Testis (tissue), 2 donors: ENCODE measurements at regions not wholly inside any gene's neighbourhood (a gene's known extent, or its start where the extent isn't known, plus 50 kb on each side); places are given as distances from the start of the nearest gene placed in this dataset.

Experiments
- DNase-seq: peaks from one replicate; pipeline ENCODE4 v3.0.0-alpha.2; 2019
- H3K27ac ChIP-seq, 2 donors: fragments of 200-600 bp; sonication (generic); one replicate each; pipeline ENCODE4 v1.5.1; 2019
- H3K27me3 ChIP-seq: fragments of 200-600 bp; sonication (generic); one replicate; pipeline ENCODE4 v1.5.1; 2019
- H3K36me3 ChIP-seq: fragments of 200-600 bp; sonication (generic); one replicate; pipeline ENCODE4 v1.5.1; 2017; ENCODE audit warnings: low read depth; ENCODE audit errors: missing control alignments
- H3K4me1 ChIP-seq: fragments of 200-600 bp; sonication (generic); one replicate; pipeline ENCODE4 v1.5.1; 2019
- H3K4me3 ChIP-seq, 2 donors: fragments of 200-600 bp; sonication (generic); one replicate each; pipeline ENCODE4 v1.5.1; 2017 to 2019
- H3K9me3 ChIP-seq: fragments of 200-600 bp; sonication (generic); one replicate; pipeline ENCODE4 v1.5.1; 2017
- CTCF ChIP-seq, 3 experiments: fragments of 450-650 bp in 2 of 3; fragments of 200-600 bp in 1 of 3; sonication (generic) in 1 of 3; IDR thresholded peaks; one replicate each; pipeline ENCODE4 v1.5.1; 2016 to 2019; ENCODE audit warnings: antibody characterized with exemption in 3 of 3, mild to moderate bottlenecking in 2 of 3, moderate library complexity in 1 of 3
- POLR2A ChIP-seq: fragments of 450-650 bp; IDR thresholded peaks from one replicate; pipeline ENCODE4 v1.6.1; 2017; ENCODE audit warnings: antibody characterized with exemption, mild to moderate bottlenecking, moderate library complexity
- WGBS, 2 donors: methylation state at CpG; one replicate each; pipeline ENCODE4 v1.1.5; 2018; 5-methylcytosine and 5-hydroxymethylcytosine counted together
- intact Hi-C: fragments of 100-400 bp; cut with DNase I; formaldehyde crosslinking; loops from one replicate; pipeline ENCODE4 v1.15.1; 2023; ENCODE audit warnings: low total_unique reads

GRCh38 chr20:12435268-12435667 is 517.6 kb downstream of the BTBD3 start:
- 64 to 76% methylated on average over 4 of the region's 4 CpGs for WGBS, 2 donors
- intact Hi-C loops: no loop called here
- Histone ChIP-seq H3K4me3 (no peak overlapping the region), H3K27me3 (no peaks in the 10 kb centered on the region), H3K4me1 (no peaks in the 10 kb centered on the region), H3K27ac (no peak overlapping the region), H3K36me3 (no peaks in the 10 kb centered on the region), H3K9me3 (no peaks in the 10 kb centered on the region)
- no peak for DNase-seq
- TF ChIP-seq POLR2A: no peak
- TF ChIP-seq CTCF (IDR thresholded peaks at IDR 0.05): no peak

GRCh38 chr20:12453711-12454110 is 536.0 kb downstream of the BTBD3 start:
- 92 to 96% methylated on average over 1 of the region's 1 CpG for WGBS, 2 donors
- Histone ChIP-seq H3K27ac (no peak overlapping the region), H3K4me1 (no peaks in the 10 kb centered on the region), H3K9me3 (no peaks in the 10 kb centered on the region), H3K27me3 (no peaks in the 10 kb centered on the region), H3K4me3 (no peak overlapping the region), H3K36me3 (no peaks in the 10 kb centered on the region)
- intact Hi-C loops: no loop called here
- TF ChIP-seq CTCF (IDR thresholded peaks at IDR 0.05) (no peak), POLR2A (no peak)
- no peak for DNase-seq

GRCh38 chr20:12455148-12455547 is 537.5 kb downstream of the BTBD3 start:
- no peak overlapping the region for H3K4me3 ChIP-seq
- H3K27me3 ChIP-seq: no peaks in the 10 kb centered on the region
- no peaks in the 10 kb centered on the region for H3K4me1 ChIP-seq
- no peaks in the 10 kb centered on the region for H3K36me3 ChIP-seq
- intact Hi-C loops: no loop called here
- TF ChIP-seq POLR2A (no peak), CTCF (IDR thresholded peaks at IDR 0.05) (no peak)
- H3K27ac ChIP-seq: no peak overlapping the region
- no peak for DNase-seq
- H3K9me3 ChIP-seq: no peaks in the 10 kb centered on the region

- Histone ChIP-seq H3K9me3 (no peaks in the 10 kb centered on the region), H3K27ac (no peak overlapping the region), H3K27me3 (no peaks in the 10 kb centered on the region), H3K36me3 (no peaks in the 10 kb centered on the region), H3K4me3 (no peak overlapping the region), H3K4me1 (no peaks in the 10 kb centered on the region)
- intact Hi-C loops: no loop called here
- no peak for TF ChIP-seq POLR2A
- TF ChIP-seq CTCF (IDR thresholded peaks at IDR 0.05): no peak
- DNase-seq: no peak
These were observed 540.5 kb downstream of the BTBD3 start for GRCh38 chr20:12458241-12458640.

- 67 to 69% methylated on average over 3 of the region's 3 CpGs for WGBS, 2 donors
- Histone ChIP-seq H3K27me3 (no peaks in the 10 kb centered on the region), H3K4me3 (no peak overlapping the region), H3K27ac (no peak overlapping the region), H3K9me3 (no peaks in the 10 kb centered on the region), H3K4me1 (no peaks in the 10 kb centered on the region), H3K36me3 (no peaks in the 10 kb centered on the region)
- no peak for DNase-seq
- no peak for TF ChIP-seq POLR2A
- TF ChIP-seq CTCF (IDR thresholded peaks at IDR 0.05): no peak
- intact Hi-C loops: no loop called here
These were observed 544.7 kb upstream of the SPTLC3 start for GRCh38 chr20:12464036-12464435.
